ENCODE measurements at regions not wholly inside any gene's neighbourhood (a gene's known extent, or its start where the extent isn't known, plus 50 kb on each side); places are given as distances from the start of the nearest gene placed in this dataset.

GRCh38 chr3:46143951-46144473 is 64.1 kb downstream of the CCR1 start:
- no peak overlapping the region for H3K27ac ChIP-seq (ENCODE audit: low read length)
- POLR2A ChIA-PET (ENCODE audit: unreplicated experiment) = no interaction called here
- H3K79me2 ChIP-seq (ENCODE audit: low read length) = no peaks in the 10 kb centered on the region
- no peak for TF ChIP-seq CTCF (conservative IDR thresholded peaks at IDR 0.05; ENCODE audit: low read depth, low read length)
- no peak for TF ChIP-seq EZH2phosphoT487 (IDR thresholded peaks at IDR 0.05; ENCODE audit: borderline replicate concordance, low read length)
- TF ChIP-seq EZH2 (IDR thresholded peaks at IDR 0.05; ENCODE audit: low read length, unreplicated experiment) = no peak
- ATAC-seq (no peak), DNase-seq (no peak)
- H4K20me1 ChIP-seq (ENCODE audit: low read length) = no peaks in the 10 kb centered on the region
- no peak overlapping the region for H3K4me2 ChIP-seq (ENCODE audit: low read length)
- intact Hi-C loops (cut with micrococcal nuclease) = no loop called here
- H3K4me1 ChIP-seq (ENCODE audit: insufficient read depth, low read length) = no peaks in the 10 kb centered on the region
- H3F3A ChIP-seq (ENCODE audit: low read length, unreplicated experiment) = no peaks in the 10 kb centered on the region
- H3K36me3 ChIP-seq (ENCODE audit: low read depth, low read length) = no peaks in the 10 kb centered on the region
- no peaks in the 10 kb centered on the region for H3K9me2 ChIP-seq (replicated peaks; ENCODE audit: low read length)
- CTCF ChIA-PET = no interaction called here
- no peak overlapping the region for H2AFZ ChIP-seq (ENCODE audit: low read length)
- BruUV-seq (replicated peaks) = no TSS peak
- H3K27me3 ChIP-seq (ENCODE audit: low read length) = no peaks in the 10 kb centered on the region
- H3K9me3 ChIP-seq (ENCODE audit: low read length) = no peaks in the 10 kb centered on the region
- no peak overlapping the region for H3K9ac ChIP-seq (ENCODE audit: low read length)
- H3K4me3 ChIP-seq (ENCODE audit: low read length) = no peak overlapping the region

GRCh38 chr3:46141813-46142212 is 66.3 kb downstream of the CCR1 start:
- Histone ChIP-seq H2AFZ (ENCODE audit: low read length) (no peak overlapping the region), H3K9me3 (ENCODE audit: low read length) (no peaks in the 10 kb centered on the region), H3K36me3 (ENCODE audit: low read depth, low read length) (no peaks in the 10 kb centered on the region), H3K4me1 (ENCODE audit: insufficient read depth, low read length) (no peaks in the 10 kb centered on the region), H3K79me2 (ENCODE audit: low read length) (no peaks in the 10 kb centered on the region), H3K9ac (ENCODE audit: low read length) (no peak overlapping the region), H3F3A (ENCODE audit: low read length, unreplicated experiment) (no peaks in the 10 kb centered on the region), H4K20me1 (ENCODE audit: low read length) (no peaks in the 10 kb centered on the region), H3K9me2 (replicated peaks; ENCODE audit: low read length) (no peaks in the 10 kb centered on the region), H3K27ac (ENCODE audit: low read length) (no peak overlapping the region), H3K27me3 (ENCODE audit: low read length) (no peaks in the 10 kb centered on the region), H3K4me3 (ENCODE audit: low read length) (no peak overlapping the region), H3K4me2 (ENCODE audit: low read length) (no peak overlapping the region)
- TF ChIP-seq EZH2phosphoT487 (IDR thresholded peaks at IDR 0.05; ENCODE audit: borderline replicate concordance, low read length) (no peak), CTCF (conservative IDR thresholded peaks at IDR 0.05; ENCODE audit: low read depth, low read length) (no peak), EZH2 (IDR thresholded peaks at IDR 0.05; ENCODE audit: low read length, unreplicated experiment) (no peak)
- ATAC-seq (no peak), DNase-seq (no peak)
- BruUV-seq (replicated peaks) = no TSS peak
- ChIA-PET POLR2A (ENCODE audit: unreplicated experiment) (no interaction called here), CTCF (no interaction called here)
- intact Hi-C loops (cut with micrococcal nuclease) = no loop called here

GRCh38 chr3:46138581-46138980 is 69.5 kb downstream of the CCR1 start:
- Histone ChIP-seq H3K36me3 (ENCODE audit: low read depth, low read length) (no peaks in the 10 kb centered on the region), H3K4me1 (ENCODE audit: insufficient read depth, low read length) (no peaks in the 10 kb centered on the region), H3K79me2 (ENCODE audit: low read length) (no peaks in the 10 kb centered on the region), H3K9ac (ENCODE audit: low read length) (no peak overlapping the region), H3K9me3 (ENCODE audit: low read length) (no peaks in the 10 kb centered on the region), H3K4me2 (ENCODE audit: low read length) (no peak overlapping the region), H3K27me3 (ENCODE audit: low read length) (no peaks in the 10 kb centered on the region), H2AFZ (ENCODE audit: low read length) (no peak overlapping the region), H3K9me2 (replicated peaks; ENCODE audit: low read length) (no peaks in the 10 kb centered on the region), H4K20me1 (ENCODE audit: low read length) (no peaks in the 10 kb centered on the region), H3K4me3 (ENCODE audit: low read length) (no peak overlapping the region), H3K27ac (ENCODE audit: low read length) (no peak overlapping the region), H3F3A (ENCODE audit: low read length, unreplicated experiment) (no peaks in the 10 kb centered on the region)
- no TSS peak for BruUV-seq (replicated peaks)
- ChIA-PET POLR2A (ENCODE audit: unreplicated experiment) (no interaction called here), CTCF (no interaction called here)
- intact Hi-C loops (cut with micrococcal nuclease) = no loop called here
- TF ChIP-seq CTCF (conservative IDR thresholded peaks at IDR 0.05; ENCODE audit: low read depth, low read length) (no peak), EZH2phosphoT487 (IDR thresholded peaks at IDR 0.05; ENCODE audit: borderline replicate concordance, low read length) (no peak), EZH2 (IDR thresholded peaks at IDR 0.05; ENCODE audit: low read length, unreplicated experiment) (no peak)
- ATAC-seq (no peak), DNase-seq (no peak)
